A549 (cell line): ENCODE measurements at regions not wholly inside any gene's neighbourhood (a gene's known extent, or its start where the extent isn't known, plus 50 kb on each side); places are given as distances from the start of the nearest gene placed in this dataset.
A peak's percentile ranks its signal among the peaks of the same experiment; 100 is the strongest.

Experiments used
- ATAC-seq, 2 experiments: fragments of 200-7000 bp in 1 of 2; fragments of >200 bp in 1 of 2; cut with Nextera tagmentation in 1 of 2; cut with Tn5 transposase in 1 of 2; 3 replicates each; pipeline versions ENCODE4 v1.8.0 to v1.9.1; 2018 to 2020; ENCODE audit warnings: mild to moderate bottlenecking in 1 of 2, moderate library complexity in 1 of 2
- CTCF ChIA-PET: fragments of 300-600 bp; sonication (Branson Sonifier 250); formaldehyde crosslinking; extraction: SDS; loops from one replicate; lab custom pipeline; 2021; ENCODE audit warnings: antibody characterized with exemption, inconsistent platforms; lab: Yijun Ruan, JAX
- POLR2A ChIA-PET: fragments of 350-600 bp; formaldehyde crosslinking; extraction: SDS; loops from one replicate; lab custom pipeline; 2021; ENCODE audit warnings: antibody characterized with exemption, inconsistent platforms; lab: Yijun Ruan, JAX
- DNase-seq, 2 experiments: peaks; one replicate each; pipeline versions ENCODE4 v3.0.0 to v3.0.0-alpha.2; 2011 to 2016; ENCODE audit warnings: low read depth in 1 of 2, low spot score in 1 of 2
- FAIRE-seq: peaks from 2 replicates; lab custom pipeline; 2011; peaks lifted over from hg19 to GRCh38; lab: Jason Lieb, UNC
- H3K27ac ChIP-seq, 2 experiments: fragments of >200 bp; sonication (Bioruptor Twin); formaldehyde crosslinking; 3 replicates each; pipeline ENCODE4 v1.5.1; 2016 to 2017
- H3K4me1 ChIP-seq: fragments of >200 bp; sonication (Bioruptor Twin); formaldehyde crosslinking; 3 replicates; pipeline ENCODE4 v1.6.1; 2016
- H3K4me2 ChIP-seq: fragments of >200 bp; sonication (Bioruptor Twin); formaldehyde crosslinking; 3 replicates; pipeline ENCODE4 v1.6.1; 2016
- H3K4me3 ChIP-seq: fragments of >200 bp; sonication (Bioruptor Twin); formaldehyde crosslinking; 3 replicates; pipeline ENCODE4 v1.5.1; 2016
- H3K9me3 ChIP-seq: fragments of >200 bp; sonication (Bioruptor Twin); formaldehyde crosslinking; 3 replicates; pipeline ENCODE4 v1.6.1; 2016
- BCL3 ChIP-seq: fragments of >200 bp; sonication (Bioruptor Twin); formaldehyde crosslinking; IDR thresholded peaks from 3 replicates; pipeline ENCODE4 v1.6.1; 2016
- BHLHE40 ChIP-seq: IDR thresholded peaks from 2 replicates; pipeline ENCODE4 v1.6.1; 2012; ENCODE audit warnings: low read depth, low read length, inconsistent platforms
- CBX2 ChIP-seq: fragments of 200-600 bp; sonication (generic); IDR thresholded peaks from 2 replicates; pipeline ENCODE4 v1.6.1; 2016; ENCODE audit warnings: low read depth, mild to moderate bottlenecking, borderline replicate concordance
- CBX8 ChIP-seq: fragments of 200-600 bp; sonication (generic); IDR thresholded peaks from 2 replicates; pipeline ENCODE4 v1.6.1; 2016
- CTCF ChIP-seq: fragments of >200 bp; sonication (Bioruptor Twin); formaldehyde crosslinking; IDR thresholded peaks from 3 replicates; pipeline ENCODE4 v1.5.1; 2016
- EHMT2 ChIP-seq: fragments of 200-600 bp; sonication (generic); IDR thresholded peaks from 2 replicates; pipeline ENCODE4 v1.6.1; 2016; ENCODE audit warnings: antibody characterized with exemption, low read depth, mild to moderate bottlenecking, moderate library complexity
- FOSL2 ChIP-seq, 2 experiments: fragments of 450-650 bp in 1 of 2; fragments of >200 bp in 1 of 2; sonication (Bioruptor Twin) in 1 of 2; formaldehyde crosslinking; IDR thresholded peaks; 2 replicates each; pipeline versions ENCODE4 v1.5.0 to v1.6.1; 2016 to 2020; ENCODE audit warnings: mild to moderate bottlenecking in 1 of 2, moderate library complexity in 1 of 2
- GATA3 ChIP-seq: IDR thresholded peaks from 2 replicates; pipeline ENCODE4 v1.6.1; 2012; ENCODE audit warnings: borderline replicate concordance
- HMGXB4 ChIP-seq: fragments of 250-450 bp; sonication (Bioruptor Pico); IDR thresholded peaks from 2 replicates; pipeline ENCODE4 v1.5.0; 2021; ENCODE audit warnings: mild to moderate bottlenecking, moderate library complexity, borderline replicate concordance
- HOXB5 ChIP-seq: fragments of 250-450 bp; sonication (Bioruptor Pico); IDR thresholded peaks from 2 replicates; pipeline ENCODE4 v1.5.0; 2020; ENCODE audit warnings: mild to moderate bottlenecking, moderate library complexity
- JUN ChIP-seq, 2 experiments: fragments of >200 bp; sonication (Bioruptor Twin); formaldehyde crosslinking; IDR thresholded peaks; 2 replicates in 1 of 2; 3 replicates in 1 of 2; pipeline ENCODE4 v1.6.1; 2016 to 2017
- KDM1A ChIP-seq: fragments of 200-600 bp; sonication (generic); IDR thresholded peaks from 2 replicates; pipeline ENCODE4 v1.6.1; 2016; ENCODE audit warnings: low read depth, mild to moderate bottlenecking
- MAFK ChIP-seq: fragments of 450-650 bp; IDR thresholded peaks from 2 replicates; pipeline ENCODE4 v1.6.1; 2014; ENCODE audit not compliant: partially characterized antibody
- MAX ChIP-seq: IDR thresholded peaks from 2 replicates; pipeline ENCODE4 v1.6.1; 2012
- MAZ ChIP-seq: fragments of 150-350 bp; IDR thresholded peaks from 2 replicates; pipeline ENCODE4 v1.6.1; 2014; ENCODE audit warnings: antibody characterized with exemption, low read depth, low read length, borderline replicate concordance
- MYC ChIP-seq: IDR thresholded peaks from 2 replicates; pipeline ENCODE4 v1.6.1; 2012; ENCODE audit warnings: mild to moderate bottlenecking, inconsistent platforms, low read length, improper control_type of control experiment, borderline replicate concordance
- NPAS2 ChIP-seq: fragments of 250-450 bp; sonication (Bioruptor Pico); IDR thresholded peaks from 2 replicates; pipeline ENCODE4 v1.8.0; 2022; ENCODE audit warnings: mild to moderate bottlenecking, moderate library complexity, borderline replicate concordance
- NR3C1 ChIP-seq: fragments of >200 bp; sonication (Bioruptor Twin); formaldehyde crosslinking; IDR thresholded peaks from 3 replicates; pipeline ENCODE4 v1.6.1; 2017
- PBX3 ChIP-seq: IDR thresholded peaks from 2 replicates; pipeline ENCODE4 v1.6.1; 2012
- RAD21 ChIP-seq, 2 experiments: fragments of >200 bp in 1 of 2; sonication (Bioruptor Twin) in 1 of 2; formaldehyde crosslinking in 1 of 2; IDR thresholded peaks in 1 of 2; conservative IDR thresholded peaks in 1 of 2; 2 replicates in 1 of 2; 3 replicates in 1 of 2; pipeline ENCODE4 v1.6.1; 2012 to 2018; ENCODE audit warnings: inconsistent platforms in 1 of 2
- SMC3 ChIP-seq: fragments of >200 bp; sonication (Bioruptor Twin); formaldehyde crosslinking; IDR thresholded peaks from 3 replicates; pipeline ENCODE4 v1.6.1; 2018; ENCODE audit warnings: inconsistent platforms
- SREBF2 ChIP-seq: fragments of 450-650 bp; IDR thresholded peaks from 2 replicates; pipeline ENCODE4 v1.6.1; 2014; ENCODE audit warnings: mild to moderate bottlenecking, moderate library complexity
- TFCP2L1 ChIP-seq: fragments of 250-450 bp; sonication (Bioruptor Pico); IDR thresholded peaks from 2 replicates; pipeline ENCODE4 v1.5.0; 2021; ENCODE audit warnings: mild to moderate bottlenecking
- WGBS: methylation state at CpG from one replicate; pipeline ENCODE4 v1.1.6; 2017; ENCODE audit errors: missing lambda C conversion rate; 5-methylcytosine and 5-hydroxymethylcytosine counted together
- TF ChIP-seq, protein P1 (sequence below): fragments of 450-650 bp; IDR thresholded peaks from 2 replicates; pipeline ENCODE4 v1.6.1; 2014; ENCODE audit warnings: antibody characterized with exemption

- 31% methylated on average over 7 of the region's 7 CpGs for WGBS
- H3K4me2 ChIP-seq = peak overlapping the region; percentile 63; the same call in 1 of the 3 replicates
- TF ChIP-seq CTCF (no peak; the same call in 2 of the 3 replicates), MAFK (no peak), RAD21 (conservative IDR thresholded peaks at IDR 0.05 in 1 of 2, IDR thresholded peaks at IDR 0.05 in 1 of 2) (no peak), PBX3 (no peak), HMGXB4 (CRISPR knock-in tag) (no peak), BHLHE40 (no peak), CBX2 (no peak), MAX (no peak), SMC3 (no peak), HOXB5 (CRISPR knock-in tag) (no peak), CBX8 (no peak), FOSL2 (IDR thresholded peaks at IDR 0.05) (no peak), FOSL2 (CRISPR knock-in tag; IDR thresholded peaks at IDR 0.05) (no peak), SREBF2 (no peak)
- TF ChIP-seq, all 56 proteins: peak for 0
- no peak for DNase-seq
- no peak for FAIRE-seq
- ATAC-seq = no peak
- ChIA-PET POLR2A (no interaction called here), CTCF (interaction anchor here (1.3 kb wide), 1 partner anchor 1954 kb away, joined by 3 read pairs; no protein-coding TSS in a partner anchor)
- H3K27ac ChIP-seq = no peak overlapping the region
- no peak overlapping the region for H3K4me3 ChIP-seq
- no peaks in the 10 kb centered on the region for H3K9me3 ChIP-seq
- H3K4me1 ChIP-seq = no peaks in the 10 kb centered on the region
Measured at GRCh38 chr3:116864590-116864927, 155.0 kb downstream of the TUSC7 start.

DNA sequence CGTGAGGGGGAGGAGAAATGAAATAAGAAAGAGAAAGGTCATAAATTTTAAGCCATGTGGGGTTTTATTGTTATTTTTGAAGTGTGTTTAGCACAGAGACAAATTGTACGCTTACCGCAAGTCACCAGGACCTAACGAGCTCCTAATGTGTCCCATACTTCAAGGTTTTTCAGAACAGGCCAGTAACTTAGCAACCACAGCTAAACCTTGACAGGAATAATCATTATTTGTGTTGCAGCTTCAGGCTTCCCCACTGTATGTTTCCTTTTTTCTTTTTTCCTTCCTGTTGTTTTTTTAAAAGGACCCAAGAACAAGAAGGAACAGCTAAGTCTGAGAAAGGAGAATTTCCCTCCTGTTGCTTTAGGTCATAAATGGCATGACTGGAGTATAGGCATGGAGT, 160.8 kb downstream of the TUSC7 start:
- DNase-seq (no peak), FAIRE-seq (no peak), ATAC-seq (no peak)
- H3K4me2 ChIP-seq = no peak overlapping the region
- TF ChIP-seq SMC3 (no peak), GATA3 (no peak), FOSL2 (IDR thresholded peaks at IDR 0.05) (no peak), FOSL2 (CRISPR knock-in tag; IDR thresholded peaks at IDR 0.05) (no peak), BCL3 (no peak), TFCP2L1 (CRISPR knock-in tag) (no peak), MAZ (no peak), EHMT2 (no peak), MYC (no peak), HOXB5 (CRISPR knock-in tag) (no peak), KDM1A (no peak), NR3C1 (no peak), HMGXB4 (CRISPR knock-in tag) (no peak), BHLHE40 (no peak), JUN (IDR thresholded peaks at IDR 0.05) (no peak), NPAS2 (CRISPR knock-in tag) (no peak)
- TF ChIP-seq, protein P1, sequence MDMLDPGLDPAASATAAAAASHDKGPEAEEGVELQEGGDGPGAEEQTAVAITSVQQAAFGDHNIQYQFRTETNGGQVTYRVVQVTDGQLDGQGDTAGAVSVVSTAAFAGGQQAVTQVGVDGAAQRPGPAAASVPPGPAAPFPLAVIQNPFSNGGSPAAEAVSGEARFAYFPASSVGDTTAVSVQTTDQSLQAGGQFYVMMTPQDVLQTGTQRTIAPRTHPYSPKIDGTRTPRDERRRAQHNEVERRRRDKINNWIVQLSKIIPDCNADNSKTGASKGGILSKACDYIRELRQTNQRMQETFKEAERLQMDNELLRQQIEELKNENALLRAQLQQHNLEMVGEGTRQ = no peak
- WGBS = 54% methylated on average over 4 of the region's 4 CpGs
- H3K4me3 ChIP-seq = no peak overlapping the region
- H3K4me1 ChIP-seq = no peaks in the 10 kb centered on the region
- ChIA-PET POLR2A (no interaction called here), CTCF (no interaction called here)
- no peaks in the 10 kb centered on the region for H3K9me3 ChIP-seq
- no peak overlapping the region for H3K27ac ChIP-seq
